Fibroblast of skin of back (primary cell): ENCODE measurements at regions not wholly inside any gene's neighbourhood (a gene's known extent, or its start where the extent isn't known, plus 50 kb on each side); places are given as distances from the start of the nearest gene placed in this dataset.
"Not testable (repeated sequence)": the region's sequence is repeated elsewhere in the genome, so short reads cannot be mapped to it uniquely, and the experiment has no call there.

Source experiments
- DNase-seq: peaks from one replicate; pipeline ENCODE4 v3.0.0-alpha.2; 2013

DNA sequence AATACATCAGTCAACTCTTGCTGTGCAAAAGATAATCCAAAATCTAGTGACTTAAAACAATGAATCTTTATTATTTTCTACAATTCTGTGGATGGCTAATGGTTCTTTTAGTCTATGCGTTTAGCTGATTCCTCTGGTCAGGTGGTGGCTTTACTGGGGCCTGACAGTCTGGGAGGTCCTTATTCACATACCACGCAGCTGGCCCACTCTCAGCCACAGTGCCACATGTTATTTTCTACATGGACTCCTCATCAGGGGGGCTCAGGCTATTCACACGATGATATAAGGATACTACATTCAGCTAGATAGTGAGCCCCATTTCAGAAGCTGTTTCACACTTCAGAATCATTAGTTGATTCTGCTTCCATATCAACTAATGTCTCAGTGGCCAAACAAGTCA lies 287.5 kb upstream of the MGAT4C start:
- no peak for DNase-seq

DNA sequence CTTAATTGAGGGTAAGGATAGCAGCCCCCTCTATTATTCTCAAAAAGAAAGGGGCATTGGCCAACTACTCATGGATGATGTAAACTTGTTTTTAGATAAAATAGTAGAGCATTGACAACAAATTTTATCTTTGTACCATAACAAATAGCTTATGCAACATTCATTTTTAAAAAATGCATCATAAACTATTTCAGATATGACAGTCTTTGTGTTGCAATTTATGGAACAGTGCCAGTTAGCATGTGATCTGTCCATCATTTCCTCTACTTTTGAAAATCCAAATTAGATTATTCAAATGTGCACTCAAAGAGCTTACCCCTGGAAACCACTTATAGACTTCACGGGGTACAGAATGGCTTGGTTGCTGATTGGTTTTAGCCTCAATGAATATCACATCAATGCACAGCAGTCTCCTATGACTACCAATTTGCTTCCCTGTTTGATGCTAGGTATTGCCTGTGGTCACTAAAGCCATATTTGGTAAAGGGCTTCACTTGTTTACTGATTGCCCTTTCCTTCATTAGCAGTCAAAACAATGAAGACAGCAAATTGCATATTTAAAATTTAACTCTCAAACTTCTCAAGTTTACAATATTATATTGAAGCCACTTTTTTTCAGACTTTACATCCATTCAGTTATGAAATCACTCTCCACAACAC lies 274.9 kb upstream of the MGAT4C start:
- DNase-seq: no peak

DNA sequence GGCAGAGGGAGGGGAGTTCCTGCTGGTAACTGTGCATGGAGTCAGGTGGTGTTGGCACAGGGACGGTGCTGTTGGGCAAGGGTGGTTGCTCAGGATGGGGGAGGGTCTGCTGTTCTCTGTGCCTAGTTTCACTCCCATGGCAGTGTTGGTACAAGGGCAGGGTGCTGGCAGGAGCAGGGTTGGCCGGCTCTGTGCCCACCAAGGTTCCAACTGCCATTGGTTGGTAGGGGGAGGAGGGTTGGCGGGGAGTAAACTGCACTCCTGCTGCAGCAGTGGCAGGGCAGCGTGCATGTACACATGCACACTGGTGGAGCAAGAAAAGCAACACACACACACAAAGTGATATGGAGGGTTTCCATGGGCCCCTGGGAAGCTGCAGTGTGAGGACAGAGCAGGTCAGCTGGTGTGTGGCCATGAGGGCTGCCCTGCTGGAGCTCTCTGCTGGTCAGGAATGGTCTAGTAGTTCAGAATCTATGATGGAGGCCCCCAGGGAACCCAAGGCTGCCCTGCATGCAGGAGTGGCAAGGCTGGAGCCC lies 269.9 kb upstream of the MGAT4C start:
- DNase-seq: no peak

DNA sequence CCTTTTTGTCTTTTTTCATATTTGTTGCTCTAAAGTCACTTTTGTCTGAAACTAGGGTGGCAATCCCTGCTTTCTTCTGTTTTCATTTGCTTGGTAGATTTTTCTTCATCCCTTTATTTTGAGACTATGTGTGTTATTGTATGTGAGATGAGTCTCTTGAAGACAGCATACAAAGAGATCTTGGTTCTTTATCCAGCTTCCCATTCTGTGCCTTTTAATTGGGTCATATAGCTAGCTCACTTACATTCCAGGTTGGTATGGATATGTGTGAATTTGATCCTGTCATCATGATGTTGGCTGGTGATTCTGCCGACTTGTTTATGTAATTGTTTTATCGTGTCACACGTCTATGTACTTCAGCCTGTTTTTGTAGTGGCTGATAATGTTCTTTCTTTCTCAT lies 267.7 kb upstream of the MGAT4C start:
- no peak for DNase-seq

DNA sequence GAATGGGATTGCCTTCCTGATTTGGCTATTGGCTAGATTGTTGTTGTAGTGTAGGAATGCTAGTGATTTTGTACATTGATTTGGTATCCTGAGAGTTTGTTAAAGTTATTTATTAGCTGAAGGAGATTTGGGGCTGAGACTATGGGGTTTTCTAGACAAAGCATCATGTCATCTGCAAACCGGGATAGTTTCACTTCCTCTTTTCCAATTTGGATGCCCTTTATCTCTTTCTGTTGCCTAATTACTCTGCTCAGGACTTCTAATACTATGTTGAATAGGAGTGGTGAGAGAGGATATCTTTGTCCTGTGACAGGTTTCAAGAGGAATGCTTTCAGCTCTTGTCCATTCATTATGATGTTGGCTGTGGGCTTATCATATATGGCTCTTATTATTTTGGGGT lies 265.7 kb upstream of the MGAT4C start:
- no peak for DNase-seq

DNA sequence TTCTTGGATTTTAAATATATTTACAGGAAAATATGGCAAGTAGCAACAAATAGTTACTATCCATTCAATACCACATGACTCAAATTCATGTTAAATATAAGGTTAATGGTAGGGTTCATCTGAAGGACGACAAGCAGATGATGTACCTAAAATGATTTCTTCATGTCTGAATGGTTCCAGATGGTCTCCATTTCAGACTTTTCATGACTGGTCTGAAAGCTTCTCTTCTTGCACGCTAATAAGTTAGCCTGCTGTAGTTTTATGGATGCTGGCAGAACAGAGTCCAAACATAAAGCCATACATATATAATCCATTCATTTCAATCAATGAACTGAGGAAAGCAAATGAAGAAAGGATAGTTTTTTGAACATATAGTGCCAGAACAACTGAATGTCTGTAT lies 257.0 kb upstream of the MGAT4C start:
- DNase-seq: no peak

DNA sequence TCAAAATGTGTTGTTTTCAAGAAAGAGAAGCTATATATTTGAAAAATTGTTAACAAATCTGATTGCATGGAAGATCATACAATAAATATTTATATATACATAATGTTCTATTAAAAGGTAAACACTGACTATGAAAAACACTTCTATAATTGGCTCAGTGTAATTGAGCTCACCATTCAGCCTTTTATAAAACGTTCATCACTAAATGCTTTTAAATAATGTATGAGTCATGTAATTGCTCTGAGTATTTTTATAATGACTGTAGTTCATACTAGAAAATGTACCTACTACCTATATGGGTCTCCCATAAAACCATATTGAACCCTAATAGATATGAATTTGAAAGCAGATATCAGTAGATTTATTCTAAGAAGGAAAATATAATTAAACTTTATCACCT lies 240.4 kb upstream of the MGAT4C start:
- DNase-seq: no peak

DNA sequence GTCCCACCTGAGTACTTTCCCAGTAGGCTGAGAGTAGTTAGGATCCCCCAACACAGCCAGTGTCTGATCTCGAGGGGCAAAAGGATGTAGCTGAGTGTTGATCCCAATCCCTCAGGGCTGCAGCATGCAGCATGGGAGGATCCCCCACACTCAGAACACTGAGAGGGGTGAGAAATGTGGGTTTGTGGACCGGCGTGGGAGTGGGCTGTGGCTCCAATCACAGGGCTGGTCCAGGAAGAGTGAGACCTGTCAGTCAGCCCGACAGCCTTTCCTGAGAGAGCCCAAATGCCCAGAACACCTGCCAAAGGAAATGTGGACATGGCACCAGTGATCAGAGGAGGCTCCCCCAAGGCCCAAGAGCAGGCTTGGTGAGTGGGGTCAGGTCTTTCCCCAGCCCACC lies 228.3 kb upstream of the MGAT4C start:
- DNase-seq: no peak

DNA sequence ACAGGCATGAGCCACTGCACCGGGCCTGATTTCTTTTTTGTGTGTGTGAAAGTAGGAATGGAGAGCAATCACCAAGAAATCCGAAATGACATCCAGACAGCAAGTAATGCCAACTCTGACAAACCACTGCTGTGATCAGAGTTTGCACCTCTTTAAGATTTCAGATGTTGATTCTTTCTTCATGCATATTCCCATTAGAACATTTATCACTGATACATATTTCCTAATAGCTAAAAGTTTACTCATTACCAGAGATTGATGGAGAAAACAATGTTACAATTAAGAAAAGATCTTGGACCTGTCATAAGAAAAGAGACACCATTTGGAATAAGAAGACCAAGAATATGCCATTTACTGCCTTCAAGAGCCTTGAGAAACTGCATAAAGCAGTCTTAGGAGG lies 217.0 kb upstream of the MGAT4C start:
- no peak for DNase-seq

DNA sequence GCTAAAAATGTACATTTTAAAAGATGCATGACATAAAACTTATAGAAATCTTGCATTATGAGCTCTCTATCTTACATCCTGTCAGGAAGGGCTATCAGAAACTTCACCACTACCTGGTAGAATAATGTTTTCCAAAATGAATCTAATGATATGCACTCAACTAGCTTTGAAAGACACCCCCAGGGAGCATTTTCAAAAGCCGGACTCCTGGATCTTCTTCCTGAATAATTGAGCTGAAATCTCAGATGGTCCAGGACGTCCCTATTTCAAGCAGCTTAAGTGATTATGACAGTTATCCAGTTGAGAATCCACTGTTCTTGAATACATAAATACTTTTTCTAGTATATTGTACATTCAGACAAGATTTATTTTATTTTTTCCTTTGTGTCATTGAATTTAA lies 200.6 kb upstream of the MGAT4C start:
- DNase-seq: no peak

DNA sequence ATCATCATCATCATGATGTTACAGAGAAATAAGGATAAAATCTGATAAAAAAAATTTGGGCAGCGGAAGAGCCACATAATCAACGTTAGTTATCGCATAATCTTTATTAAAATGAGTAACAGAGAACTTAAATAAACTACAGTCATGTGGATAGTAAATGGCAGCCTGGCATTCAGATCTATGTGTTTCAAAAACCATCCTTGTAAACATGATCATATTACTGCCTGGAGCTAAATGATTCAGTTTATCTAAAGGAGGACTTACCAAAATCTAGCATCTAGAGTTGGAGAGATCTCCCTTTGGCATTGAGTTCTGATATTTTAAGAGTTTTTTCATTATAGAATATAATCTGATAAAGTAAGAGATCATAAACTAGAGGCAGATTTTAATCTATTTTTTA lies 200.1 kb upstream of the MGAT4C start:
- DNase-seq: no peak

DNA sequence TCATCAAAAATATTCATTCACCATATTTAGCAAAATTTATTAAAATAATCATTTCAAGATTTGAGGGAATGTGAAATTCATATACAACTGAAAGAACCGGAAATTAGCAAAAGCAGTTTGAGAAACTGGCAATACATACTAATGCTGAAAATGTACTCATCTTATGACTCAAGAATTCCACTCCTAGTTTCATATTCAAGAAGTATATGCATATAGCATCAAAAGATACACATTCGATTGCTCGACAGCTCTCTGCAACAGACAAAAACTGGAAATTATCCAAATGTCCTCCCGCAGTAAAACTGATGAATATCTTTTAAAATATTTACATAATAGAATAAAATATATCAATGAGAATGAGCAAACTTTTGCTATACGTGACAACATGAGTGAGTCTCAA lies 189.2 kb upstream of the MGAT4C start:
- no peak for DNase-seq

DNA sequence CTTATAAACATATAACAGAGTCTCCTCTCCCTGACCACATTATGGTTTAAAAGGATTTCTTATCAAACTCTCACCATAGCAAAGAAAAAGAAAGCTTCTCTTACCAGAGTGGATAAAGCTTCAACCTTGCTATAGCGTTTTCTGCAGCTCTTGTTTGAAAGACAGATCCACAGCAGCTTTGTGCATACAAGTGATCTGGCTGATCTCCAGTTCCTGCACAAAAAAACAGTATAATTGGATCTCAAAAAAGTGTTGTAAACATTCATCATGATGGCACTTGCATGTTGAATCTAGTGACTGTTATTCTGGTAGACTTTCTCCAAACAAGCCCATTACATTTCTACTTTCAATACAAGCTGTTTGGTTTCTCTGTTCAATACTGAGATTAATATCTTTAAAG lies 178.9 kb upstream of the MGAT4C start:
- DNase-seq: no peak

DNA sequence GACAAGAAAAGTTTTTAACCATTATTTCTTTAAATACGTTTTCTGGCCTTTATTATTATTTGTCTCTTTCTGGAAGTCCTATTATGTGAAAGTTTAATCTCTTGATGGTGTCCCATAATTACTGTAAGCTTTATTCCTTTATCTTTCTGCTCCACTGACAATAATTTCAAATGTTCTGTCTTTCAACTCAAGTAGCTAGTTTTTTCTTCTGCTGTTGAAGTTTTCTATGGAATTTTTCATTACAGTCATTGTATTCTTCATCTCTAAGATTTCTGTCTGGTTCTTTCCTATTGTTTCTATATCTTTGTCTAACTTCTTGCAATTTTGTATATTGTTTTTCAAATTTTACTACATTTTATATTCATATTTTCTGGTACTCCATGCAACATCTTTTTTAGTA lies 173.6 kb upstream of the MGAT4C start:
- DNase-seq: no peak

DNA sequence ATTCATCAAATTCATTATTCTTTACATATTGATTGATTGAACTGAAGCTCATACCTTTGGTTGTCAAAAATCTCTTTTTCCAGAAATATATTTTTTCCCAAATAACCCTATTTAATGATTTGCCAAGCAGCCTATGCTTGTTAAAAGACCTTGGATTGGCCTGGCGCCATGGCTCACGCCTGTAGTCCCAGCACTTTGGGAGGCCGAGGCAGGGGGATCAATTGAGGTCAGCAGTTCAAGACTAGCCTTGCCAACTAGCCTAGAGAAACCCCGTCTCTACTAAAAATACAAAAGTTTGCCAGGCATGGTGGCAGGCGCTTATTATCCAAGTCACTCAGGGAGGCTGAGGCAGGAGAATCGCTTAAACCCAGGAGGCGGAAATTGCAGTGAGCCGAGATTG lies 165.1 kb upstream of the MGAT4C start:
- DNase-seq: no peak

DNA sequence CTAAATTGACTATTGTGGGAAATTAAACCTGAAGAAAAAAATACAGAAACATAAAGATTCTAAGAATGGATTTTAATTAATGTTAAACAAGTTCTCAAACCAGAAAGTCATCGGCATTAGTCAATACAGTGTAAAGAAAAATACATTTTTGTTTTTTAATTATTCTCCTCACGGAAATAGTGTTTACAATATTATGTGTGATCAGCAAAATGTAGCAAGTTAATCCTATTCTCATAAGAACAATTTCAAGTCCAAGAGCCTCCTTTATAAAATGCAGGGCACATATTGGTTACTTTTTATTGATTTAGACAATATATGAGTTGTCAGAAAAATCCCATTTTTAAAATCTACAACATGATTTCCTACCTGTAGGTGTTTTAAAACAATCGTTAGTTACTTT lies 158.0 kb upstream of the MGAT4C start:
- no peak for DNase-seq

DNA sequence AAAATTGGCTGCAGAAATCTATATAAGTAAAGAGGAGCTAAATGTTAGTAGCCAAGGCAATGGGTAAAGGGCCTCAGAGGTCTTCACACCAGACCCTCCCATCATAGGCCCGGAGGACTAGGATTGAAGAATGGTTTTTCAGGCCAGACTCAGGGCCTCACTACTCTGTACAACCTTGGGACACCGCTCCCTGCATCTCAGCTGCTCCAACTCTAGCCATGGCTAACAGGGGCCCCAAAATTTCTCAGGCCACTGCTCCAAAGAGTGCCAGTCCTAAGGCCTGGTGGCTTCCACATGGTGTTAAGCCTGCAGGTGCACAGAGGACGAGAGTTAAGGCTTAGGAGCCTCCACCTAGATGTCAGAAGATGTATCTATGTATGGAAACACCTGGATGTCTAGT lies 155.5 kb upstream of the MGAT4C start:
- no peak for DNase-seq

DNA sequence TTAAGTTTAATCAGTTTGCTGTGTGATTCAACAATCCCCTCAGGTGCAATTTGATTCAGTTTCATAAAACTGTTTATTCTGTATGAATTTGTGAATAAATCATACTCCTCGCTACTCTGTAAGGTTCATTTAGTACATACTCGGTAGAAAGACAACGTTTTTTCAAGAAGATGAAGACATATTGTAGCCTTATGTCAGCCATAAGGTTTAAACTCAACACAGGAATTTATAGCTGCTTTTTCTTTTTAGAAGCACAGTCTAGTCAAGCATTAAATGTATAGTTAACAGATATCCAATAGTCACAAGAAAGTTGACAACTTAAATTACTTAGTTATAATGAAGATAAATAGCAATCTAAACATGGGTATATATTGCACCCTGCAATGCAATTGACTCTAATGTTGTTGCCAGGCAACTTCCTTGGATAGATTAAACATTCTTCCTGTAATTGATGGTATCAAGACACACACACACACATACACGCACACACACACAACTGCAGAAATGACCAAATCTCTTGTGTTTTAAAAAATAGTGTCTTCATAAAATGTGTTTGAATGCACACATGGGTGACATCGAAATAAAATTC lies 151.5 kb upstream of the MGAT4C start:
- DNase-seq: no peak

DNA sequence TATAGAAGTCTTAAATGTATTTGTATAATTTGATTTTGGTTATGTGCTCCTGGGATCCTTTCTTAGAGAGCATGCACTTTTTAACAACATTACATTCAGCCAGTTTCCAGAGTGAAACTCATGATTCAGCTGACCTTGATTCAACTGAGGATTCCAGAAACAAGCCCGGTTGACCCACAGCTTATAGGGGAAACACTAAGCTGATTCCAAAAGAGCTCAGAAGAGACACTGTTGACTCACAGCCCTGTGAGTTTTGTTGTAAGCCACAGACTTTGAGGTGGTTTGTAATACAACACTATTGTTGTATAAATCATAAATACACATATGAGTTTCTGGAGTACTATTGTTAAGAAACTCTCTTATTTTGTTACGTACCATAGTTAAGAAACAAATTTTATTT lies 133.8 kb upstream of the MGAT4C start:
- DNase-seq: no peak

DNA sequence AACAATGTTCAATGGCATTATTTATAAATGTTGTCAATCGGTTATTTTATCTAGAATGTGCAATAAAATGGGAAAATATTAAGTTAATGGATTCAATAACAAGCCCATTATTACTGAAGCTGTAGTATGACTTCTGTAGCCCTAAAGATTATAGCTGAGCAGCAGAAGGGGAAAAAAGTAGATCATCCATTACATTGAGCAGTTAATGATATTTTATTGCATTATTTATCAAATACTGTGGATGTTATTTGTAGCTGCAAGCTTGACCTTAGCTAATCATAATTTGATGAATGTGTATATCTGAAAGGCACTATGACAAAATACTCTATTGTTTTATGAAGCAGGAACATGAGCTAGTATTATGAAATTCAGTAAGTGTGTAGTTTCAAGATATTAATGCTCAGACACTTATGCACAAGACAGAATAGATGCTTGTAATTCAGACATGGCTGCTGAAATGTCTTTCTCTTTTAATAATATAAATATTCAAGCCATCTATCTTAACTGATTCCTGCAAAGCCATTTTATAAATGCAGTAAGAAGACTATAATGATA lies 131.5 kb upstream of the MGAT4C start:
- DNase-seq: no peak

DNA sequence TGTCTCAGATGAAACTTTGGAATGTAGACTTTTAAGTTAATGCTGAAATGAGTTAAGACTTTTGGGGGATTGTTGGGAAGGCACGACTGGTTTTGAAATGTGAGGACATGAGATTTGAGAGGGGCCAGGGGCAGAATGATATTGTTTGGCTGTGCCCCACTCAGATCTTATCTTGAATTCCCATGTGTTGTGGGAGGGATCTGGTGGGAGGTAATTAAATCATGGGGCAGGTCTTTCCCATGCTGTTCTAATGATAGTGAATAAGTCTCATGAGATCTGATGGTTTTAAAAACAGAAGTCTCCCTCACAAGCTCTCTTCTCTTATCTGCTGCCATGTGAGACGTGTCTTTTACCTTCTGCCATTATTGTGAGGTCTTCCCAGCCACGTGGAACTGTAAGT lies 127.6 kb upstream of the MGAT4C start:
- not testable (repeated sequence) for DNase-seq

DNA sequence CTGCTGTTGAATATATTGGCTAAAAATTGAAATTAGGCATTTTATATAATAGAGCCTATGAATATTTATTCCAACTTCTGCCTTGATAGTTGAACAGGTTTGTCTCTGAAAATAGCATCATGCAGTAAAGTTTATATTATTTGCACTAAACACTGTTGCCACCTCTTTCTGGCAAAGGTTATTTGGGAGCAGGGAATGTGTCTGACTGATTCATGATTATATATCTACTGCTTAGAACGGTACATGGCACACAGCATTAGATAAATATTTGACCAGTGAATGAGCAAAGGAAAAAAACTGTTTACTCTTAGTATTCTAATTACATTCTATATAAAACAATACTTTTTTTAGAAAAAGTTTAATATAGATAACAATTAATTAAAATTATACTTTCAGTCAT lies 123.1 kb upstream of the MGAT4C start:
- no peak for DNase-seq

DNA sequence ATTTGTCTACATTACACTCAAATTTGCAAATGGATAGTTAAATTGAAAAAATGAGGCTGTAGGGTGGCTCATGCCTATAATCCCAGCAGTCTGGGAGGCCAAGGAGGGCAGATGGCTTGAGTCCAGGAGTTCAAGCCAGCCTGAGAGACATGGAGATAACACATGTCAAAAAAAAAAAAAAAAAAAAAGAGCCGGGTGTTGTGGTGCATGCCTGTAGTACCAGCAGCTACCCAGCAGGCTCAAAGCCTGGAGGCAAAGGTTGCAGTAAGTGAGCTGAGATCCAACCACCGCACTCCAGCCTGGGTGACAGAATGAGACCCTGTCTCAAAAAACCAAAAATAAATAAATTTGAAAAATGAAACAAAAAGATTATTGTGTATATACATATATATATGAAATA lies 119.9 kb upstream of the MGAT4C start:
- no peak for DNase-seq

DNA sequence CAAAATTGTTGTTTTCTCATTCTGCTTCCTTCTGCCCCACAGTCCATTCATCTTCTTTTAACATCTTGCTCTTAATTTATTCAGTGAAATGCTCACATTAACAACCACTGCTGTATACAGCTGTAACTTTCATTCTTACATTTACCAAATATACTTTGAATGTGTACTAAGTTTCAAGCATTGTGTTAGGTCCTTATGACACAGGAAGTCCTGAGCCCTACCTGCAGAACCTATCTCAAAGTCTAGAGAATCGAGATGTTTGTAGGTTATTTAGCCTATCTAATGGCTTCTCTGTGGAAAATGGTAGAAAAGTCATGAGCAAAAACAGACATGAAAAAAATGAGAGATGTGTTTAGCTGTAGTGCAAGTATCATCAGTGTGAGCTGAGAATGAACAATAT lies 117.6 kb upstream of the MGAT4C start:
- DNase-seq: no peak

DNA sequence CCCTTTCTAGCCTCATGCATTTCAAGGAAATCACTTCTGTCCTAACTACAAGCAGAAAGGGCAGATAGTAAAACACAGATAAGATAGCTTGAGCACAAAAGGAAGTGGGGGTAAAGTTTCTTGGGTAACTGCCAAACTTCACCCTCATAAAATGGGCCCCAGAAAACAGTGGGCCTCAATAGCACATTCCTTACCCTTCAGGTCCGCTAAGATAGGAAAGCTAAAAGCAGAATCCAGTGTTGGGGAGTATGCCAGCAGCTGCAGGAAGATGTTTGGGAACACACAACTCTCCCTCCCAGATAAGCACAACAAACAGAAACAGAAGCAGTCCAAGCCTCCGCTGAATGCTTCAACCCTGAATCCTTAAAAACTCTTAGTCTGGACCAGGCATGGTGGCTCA lies 110.9 kb upstream of the MGAT4C start:
- DNase-seq: no peak
